HG03521 (cell line): ENCODE measurements at regions not wholly inside any gene's neighbourhood (a gene's known extent, or its start where the extent isn't known, plus 50 kb on each side); places are given as distances from the start of the nearest gene placed in this dataset.
"Not testable (repeated sequence)": the region's sequence is repeated elsewhere in the genome, so short reads cannot be mapped to it uniquely, and the experiment has no call there.

Experiments
- ATAC-seq: cut with Tn5 transposase; IDR thresholded peaks from one replicate; pipeline ENCODE4 v1.9.1; 2021; ENCODE audit warnings: mild to moderate bottlenecking, moderate library complexity; ENCODE audit not compliant: unreplicated experiment

- ATAC-seq = no peak
These were observed 963.4 kb upstream of the NRXN1 start for GRCh38 chr2:51995293-51995692.

- no peak for ATAC-seq
These were observed 962.3 kb upstream of the NRXN1 start for GRCh38 chr2:51994123-51994763.

GRCh38 chr2:51990684-51991083 lies 958.8 kb upstream of the NRXN1 start:
- ATAC-seq = no peak

GRCh38 chr2:51986101-51986500 lies 954.2 kb upstream of the NRXN1 start:
- no peak for ATAC-seq

- no peak for ATAC-seq
These were observed 949.9 kb upstream of the NRXN1 start for GRCh38 chr2:51981783-51982182.

GRCh38 chr2:51976623-51977022 lies 944.7 kb upstream of the NRXN1 start:
- no peak for ATAC-seq

- no peak for ATAC-seq
These were observed 939.2 kb upstream of the NRXN1 start for GRCh38 chr2:51971136-51971535.

GRCh38 chr2:51969347-51969746 lies 937.4 kb upstream of the NRXN1 start:
- no peak for ATAC-seq

- ATAC-seq = no peak
These were observed 929.0 kb upstream of the NRXN1 start for GRCh38 chr2:51960841-51961335.

GRCh38 chr2:51960281-51960680 lies 928.3 kb upstream of the NRXN1 start:
- no peak for ATAC-seq

GRCh38 chr2:51959696-51960095 lies 927.8 kb upstream of the NRXN1 start:
- no peak for ATAC-seq

- ATAC-seq = no peak
These were observed 922.0 kb upstream of the NRXN1 start for GRCh38 chr2:51953931-51954330.

GRCh38 chr2:51921076-51921475 lies 889.1 kb upstream of the NRXN1 start:
- no peak for ATAC-seq

GRCh38 chr2:51920509-51920908 lies 888.6 kb upstream of the NRXN1 start:
- no peak for ATAC-seq

GRCh38 chr2:51919395-51919794 lies 887.5 kb upstream of the NRXN1 start:
- no peak for ATAC-seq

GRCh38 chr2:51918113-51918512 lies 886.2 kb upstream of the NRXN1 start:
- ATAC-seq = no peak

- ATAC-seq = no peak
These were observed 871.8 kb upstream of the NRXN1 start for GRCh38 chr2:51903728-51904127.

GRCh38 chr2:51899643-51900042 lies 867.7 kb upstream of the NRXN1 start:
- no peak for ATAC-seq

- not testable (repeated sequence) for ATAC-seq
These were observed 862.7 kb upstream of the NRXN1 start for GRCh38 chr2:51894584-51894983.

- ATAC-seq = no peak
These were observed 856.2 kb upstream of the NRXN1 start for GRCh38 chr2:51888120-51888519.

GRCh38 chr2:51881673-51882072 lies 849.7 kb upstream of the NRXN1 start:
- ATAC-seq = no peak

- no peak for ATAC-seq
These were observed 848.2 kb upstream of the NRXN1 start for GRCh38 chr2:51880153-51880552.

GRCh38 chr2:51866361-51866760 lies 834.4 kb upstream of the NRXN1 start:
- ATAC-seq = no peak
